GM12874 (cell line): ENCODE measurements at regions not wholly inside any gene's neighbourhood (a gene's known extent, or its start where the extent isn't known, plus 50 kb on each side); places are given as distances from the start of the nearest gene placed in this dataset.

Experiments used
- CTCF ChIP-seq: IDR thresholded peaks from 2 replicates; pipeline ENCODE4 v1.5.1; 2011; ENCODE audit warnings: low read depth, mild to moderate bottlenecking, control low read depth, low read length, moderate library complexity; ENCODE audit not compliant: insufficient read depth

- TF ChIP-seq CTCF: no peak
Measured at GRCh38 chr15:94083467-94084052, 147.8 kb upstream of the MCTP2 start.

- no peak for TF ChIP-seq CTCF
Measured at GRCh38 chr15:94081829-94082228, 149.5 kb upstream of the MCTP2 start.

- TF ChIP-seq CTCF: no peak
Measured at GRCh38 chr15:94080989-94081605, 150.3 kb upstream of the MCTP2 start.

GRCh38 chr15:94080416-94080815 is 150.9 kb upstream of the MCTP2 start:
- no peak for TF ChIP-seq CTCF

- no peak for TF ChIP-seq CTCF
Measured at GRCh38 chr15:94079968-94080367, 151.4 kb upstream of the MCTP2 start.

GRCh38 chr15:94079459-94079858 is 151.9 kb upstream of the MCTP2 start:
- no peak for TF ChIP-seq CTCF

GRCh38 chr15:94077938-94078337 is 153.4 kb upstream of the MCTP2 start:
- no peak for TF ChIP-seq CTCF
